ENCODE measurements at regions not wholly inside any gene's neighbourhood (a gene's known extent, or its start where the extent isn't known, plus 50 kb on each side); places are given as distances from the start of the nearest gene placed in this dataset.
"Not testable (repeated sequence)": the region's sequence is repeated elsewhere in the genome, so short reads cannot be mapped to it uniquely, and the experiment has no call there.

GRCh38 chr9:38518826-38519225 lies 94.6 kb upstream of the IGFBPL1 start:
- no peak for DNase-seq

GRCh38 chr9:38516273-38516672 lies 92.0 kb upstream of the IGFBPL1 start:
- DNase-seq = peak in 1 of 2 donors; percentile 1

GRCh38 chr9:38515055-38515454 lies 90.8 kb upstream of the IGFBPL1 start:
- DNase-seq = not testable (repeated sequence)

- not testable (repeated sequence) for DNase-seq
Observed at GRCh38 chr9:38510340-38510739, 86.1 kb upstream of the IGFBPL1 start.

GRCh38 chr9:38507587-38507986 lies 83.3 kb upstream of the IGFBPL1 start:
- DNase-seq = no peak

- DNase-seq = not testable (repeated sequence)
Observed at GRCh38 chr9:38500171-38500570, 75.9 kb upstream of the IGFBPL1 start.

GRCh38 chr9:38498551-38498950 lies 74.3 kb upstream of the IGFBPL1 start:
- not testable (repeated sequence) for DNase-seq

- DNase-seq = no peak
Observed at GRCh38 chr9:38489057-38489456, 64.8 kb upstream of the IGFBPL1 start.

GRCh38 chr9:38488156-38488698 lies 64.0 kb upstream of the IGFBPL1 start:
- DNase-seq = no peak

- not testable (repeated sequence) for DNase-seq
Observed at GRCh38 chr9:38487418-38488155, 63.3 kb upstream of the IGFBPL1 start.

GRCh38 chr9:38486837-38487236 lies 62.6 kb upstream of the IGFBPL1 start:
- no peak for DNase-seq

- DNase-seq = no peak
Observed at GRCh38 chr9:38486056-38486615, 61.9 kb upstream of the IGFBPL1 start.

GRCh38 chr9:38484076-38484665 lies 59.9 kb upstream of the IGFBPL1 start:
- DNase-seq = not testable (repeated sequence)

GRCh38 chr9:38482918-38483592 lies 58.8 kb upstream of the IGFBPL1 start:
- no peak for DNase-seq

- no peak for DNase-seq
Observed at GRCh38 chr9:38478211-38478610, 54.0 kb upstream of the IGFBPL1 start.

- DNase-seq = not testable (repeated sequence)
Observed at GRCh38 chr9:38474476-38474875, 50.2 kb upstream of the IGFBPL1 start.

Measured in CD4-positive, alpha-beta T cell treated with Interleukin-4 for 1 hour (primary cell).